Activated CD4-positive, alpha-beta T cell treated with anti-CD3 and anti-CD28 coated beads, Interleukin-10, Interleukin-2, amounts not matched to agents 100 ng/mL and 50 ng/mL, durations not matched to agents 16 hours and 8 hours (primary cell): ENCODE measurements at regions not wholly inside any gene's neighbourhood (a gene's known extent, or its start where the extent isn't known, plus 50 kb on each side); places are given as distances from the start of the nearest gene placed in this dataset.
A peak's percentile ranks its signal among the peaks of the same experiment; 100 is the strongest.

Experiments
- DNase-seq: peaks from one replicate; pipeline ENCODE4 v3.0.0-alpha.2; 2020

DNA sequence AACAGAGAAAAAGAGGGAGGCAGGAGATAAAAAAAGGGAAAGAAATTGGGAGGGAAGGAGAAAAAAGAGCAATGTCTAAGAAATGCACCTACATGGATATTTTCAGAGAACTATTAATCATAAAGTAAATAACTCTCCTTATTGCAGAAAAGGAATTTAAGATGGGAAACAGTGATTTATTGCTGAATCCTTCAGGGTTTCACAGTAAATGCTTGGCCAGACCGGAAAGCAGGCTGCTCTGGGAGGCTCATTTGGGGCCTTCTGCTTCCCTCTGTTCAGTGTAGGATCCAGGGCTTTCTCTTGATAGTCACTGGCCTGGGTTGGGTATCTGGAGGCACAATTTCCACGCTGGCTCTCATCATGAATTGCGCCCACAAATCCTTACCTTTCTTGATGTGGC lies 324.3 kb upstream of the SORL1-AS1 start:
- no peak for DNase-seq

DNA sequence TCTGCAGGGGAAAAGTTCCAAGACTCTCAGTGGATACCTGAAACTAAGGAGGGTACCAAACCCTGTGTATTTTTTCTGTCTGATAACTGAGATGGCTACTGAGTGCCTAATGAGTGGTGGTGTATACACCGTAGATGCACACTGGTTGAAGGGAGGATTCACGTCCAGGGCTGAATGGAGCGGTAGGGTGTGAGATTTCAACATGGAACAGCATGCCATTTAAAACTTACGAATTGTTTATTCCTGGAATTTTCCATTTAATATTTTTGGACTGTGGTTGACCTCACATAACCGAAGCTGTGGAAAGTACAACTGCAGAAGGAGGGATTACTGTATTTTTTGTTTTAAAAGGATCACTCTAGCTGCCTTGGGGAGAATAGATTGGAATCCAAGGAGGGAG lies 322.5 kb upstream of the SORL1-AS1 start:
- no peak for DNase-seq

DNA sequence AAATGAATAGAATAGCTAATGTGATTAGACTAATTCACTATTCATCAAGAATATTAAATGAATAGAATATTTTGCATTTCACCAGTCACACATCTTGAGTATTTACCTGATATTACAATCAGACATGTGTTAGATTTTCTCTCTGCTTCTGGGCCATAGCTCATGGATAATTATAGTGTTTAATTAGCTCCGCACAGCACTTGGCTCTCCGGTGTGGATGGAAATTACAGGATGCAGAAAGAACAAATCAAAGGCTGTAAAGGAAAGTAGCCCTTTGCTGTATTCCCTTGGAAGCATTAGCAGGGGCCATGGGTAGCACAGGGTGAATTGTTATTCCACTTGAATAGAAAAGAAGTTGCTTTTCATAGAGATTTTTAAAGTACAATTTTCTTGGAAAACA lies 320.3 kb upstream of the SORL1-AS1 start:
- no peak for DNase-seq

DNA sequence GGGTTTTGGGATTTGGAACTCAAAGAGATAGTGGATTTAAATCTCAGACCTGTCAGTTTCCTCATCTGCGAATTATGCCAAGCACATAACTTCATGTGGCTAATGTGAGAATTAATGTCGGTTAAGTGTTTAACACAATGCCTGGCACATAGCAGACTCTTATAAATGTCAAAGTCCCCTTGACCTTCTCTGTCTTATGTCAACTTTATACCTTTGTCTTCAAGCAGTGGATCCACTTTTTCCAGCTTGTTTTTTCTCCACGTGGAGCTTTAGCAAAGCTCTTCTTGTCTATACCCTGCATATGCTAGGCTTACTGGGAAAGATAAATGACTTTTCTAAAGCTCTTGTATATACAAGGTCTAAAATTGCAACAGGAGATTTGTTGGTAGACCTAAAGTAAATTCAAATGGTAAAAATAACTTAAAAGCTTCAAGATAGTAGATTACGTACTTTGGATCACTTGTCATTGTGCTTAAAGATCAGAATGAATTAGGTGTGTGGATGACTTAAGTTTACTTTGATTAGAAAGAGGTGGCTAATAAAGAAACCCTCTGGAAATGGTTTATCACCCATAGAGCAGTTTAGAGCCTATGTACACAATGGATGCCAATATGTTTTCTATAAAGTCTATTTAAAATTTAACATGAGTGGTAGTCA lies 318.3 kb upstream of the SORL1-AS1 start:
- no peak for DNase-seq

DNA sequence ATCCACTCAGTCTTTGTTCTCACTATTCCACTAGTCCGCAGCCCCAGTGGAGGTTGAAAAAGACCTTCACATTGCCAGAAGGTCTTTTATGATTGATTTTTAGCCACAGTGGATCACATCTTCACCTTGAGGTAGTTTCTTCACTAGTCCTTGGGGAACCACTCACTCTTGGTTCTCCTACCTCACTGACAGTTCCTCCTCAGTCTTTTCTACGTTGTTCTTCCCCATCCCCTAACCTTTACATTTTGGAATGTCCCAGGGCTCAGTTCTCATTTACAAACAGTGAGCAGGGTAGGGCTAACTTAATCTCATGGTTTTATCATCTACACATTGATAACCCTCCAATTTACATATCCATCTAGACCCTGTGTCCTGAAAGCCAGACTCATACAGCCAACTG lies 316.4 kb upstream of the SORL1-AS1 start:
- DNase-seq, result no peak

DNA sequence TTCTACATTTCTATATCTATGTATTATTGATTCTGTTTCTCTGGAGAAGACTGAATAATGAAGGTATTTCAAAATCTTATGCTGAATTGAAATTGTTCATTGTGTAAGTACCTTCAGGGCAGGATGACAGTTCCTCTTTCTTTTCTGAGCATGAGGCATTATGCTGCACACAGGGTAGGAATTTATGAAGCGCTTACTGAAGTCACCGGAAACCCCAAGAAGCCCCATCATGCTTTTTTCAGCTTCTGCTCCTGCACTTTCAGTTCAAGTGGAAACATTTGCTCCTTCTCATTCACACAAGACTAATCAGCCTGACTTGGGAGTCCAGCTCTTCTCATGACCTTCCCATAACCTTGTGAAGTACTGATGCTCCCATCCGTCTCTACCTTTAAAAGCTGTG lies 314.7 kb upstream of the SORL1-AS1 start:
- no peak for DNase-seq

DNA sequence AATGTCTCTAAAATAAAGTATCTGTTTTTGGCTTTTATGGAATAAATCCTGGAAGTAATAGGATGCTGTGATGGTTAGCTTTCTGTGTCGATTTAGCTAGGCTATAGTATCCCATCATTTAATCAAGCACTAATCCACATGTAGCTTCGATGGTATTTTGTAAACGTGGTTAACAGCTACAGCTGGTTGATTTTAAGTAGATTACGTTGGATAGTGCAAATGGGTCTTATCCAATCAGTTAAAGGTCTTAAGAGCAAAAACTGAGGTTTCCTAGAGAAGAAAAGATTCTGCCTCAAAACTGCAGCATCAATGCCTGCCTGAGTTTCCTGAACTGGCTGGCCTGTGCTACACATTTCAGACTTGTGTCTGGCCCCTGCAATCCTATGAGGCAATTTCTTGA lies 314.2 kb upstream of the SORL1-AS1 start:
- DNase-seq, result no peak

DNA sequence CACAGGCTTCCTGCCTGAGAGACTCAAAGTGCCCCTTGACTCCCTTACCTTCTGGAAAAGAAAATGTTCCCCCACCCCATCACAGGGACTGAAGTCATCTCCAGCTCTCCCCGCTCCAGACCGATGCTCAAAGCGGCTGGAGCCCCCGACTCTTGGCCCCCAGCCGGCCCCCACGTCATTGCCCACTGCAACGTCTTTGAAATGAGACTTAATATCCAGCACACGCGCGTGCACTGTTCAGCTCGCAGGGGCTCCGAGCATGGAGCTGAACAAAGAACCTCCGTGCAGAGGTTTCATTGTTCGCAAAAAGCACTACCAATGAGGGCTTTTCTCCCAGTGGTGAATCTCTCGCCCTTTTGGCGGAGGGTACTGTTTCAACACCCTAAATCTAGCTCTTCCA lies 313.4 kb upstream of the SORL1-AS1 start:
- no peak for DNase-seq

DNA sequence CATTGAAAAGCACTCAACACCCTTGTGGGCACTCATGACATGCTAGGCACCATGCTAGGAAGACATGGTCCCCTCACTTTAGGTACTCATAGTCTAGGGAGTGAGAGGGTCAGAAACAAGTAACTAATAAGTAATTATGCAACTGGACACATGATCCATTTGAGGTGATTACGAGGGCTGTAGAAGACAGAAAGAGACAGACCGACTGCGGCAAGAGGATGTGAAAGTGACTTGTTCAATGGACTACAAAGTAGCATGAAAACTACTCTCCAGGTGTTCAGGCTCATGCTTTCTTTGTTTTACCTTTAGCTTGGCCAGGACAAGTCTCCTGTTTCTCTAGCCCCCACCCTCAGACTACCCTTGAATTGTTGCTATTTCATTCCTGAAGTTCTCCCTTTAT lies 310.8 kb upstream of the SORL1-AS1 start:
- DNase-seq, result no peak

DNA sequence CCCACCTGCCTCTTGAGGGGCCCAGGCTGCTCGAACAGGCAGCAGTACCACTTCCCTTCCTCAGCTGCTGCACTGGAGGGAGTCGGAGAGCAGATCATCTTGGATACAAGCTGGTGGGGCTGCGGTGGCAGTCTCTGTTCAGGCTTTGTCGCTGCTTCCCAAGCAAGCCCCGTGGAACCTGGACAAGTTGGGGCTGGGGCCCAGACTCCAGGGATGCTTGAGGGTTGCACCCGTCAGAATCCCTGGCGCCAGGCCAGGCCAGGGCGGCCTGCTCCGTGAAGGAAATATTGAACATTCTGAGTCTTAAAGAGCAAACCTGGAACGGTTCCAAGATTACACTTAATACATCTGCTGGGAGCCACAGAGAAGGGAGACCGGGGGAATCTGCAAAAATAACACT lies 310.1 kb upstream of the SORL1-AS1 start:
- no peak for DNase-seq

DNA sequence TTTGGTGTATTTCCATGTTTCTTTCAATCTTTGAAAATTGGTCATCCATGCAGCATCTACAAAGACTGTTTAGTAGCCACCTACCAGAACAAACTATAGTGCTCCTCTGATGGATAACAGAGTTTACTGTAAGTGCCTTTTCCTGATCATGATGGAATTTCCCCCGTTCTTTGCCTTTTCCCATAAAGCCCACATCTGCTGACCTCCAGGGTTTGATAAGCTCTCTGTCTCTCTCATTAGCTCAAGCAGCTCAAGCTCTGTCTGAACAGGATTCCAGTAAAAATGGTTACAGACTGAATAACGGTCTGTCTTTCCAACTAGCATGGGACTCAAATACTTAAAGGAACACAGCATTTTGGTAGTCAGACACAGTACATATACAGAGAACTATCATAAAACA lies 308.4 kb upstream of the SORL1-AS1 start:
- DNase-seq, result no peak

DNA sequence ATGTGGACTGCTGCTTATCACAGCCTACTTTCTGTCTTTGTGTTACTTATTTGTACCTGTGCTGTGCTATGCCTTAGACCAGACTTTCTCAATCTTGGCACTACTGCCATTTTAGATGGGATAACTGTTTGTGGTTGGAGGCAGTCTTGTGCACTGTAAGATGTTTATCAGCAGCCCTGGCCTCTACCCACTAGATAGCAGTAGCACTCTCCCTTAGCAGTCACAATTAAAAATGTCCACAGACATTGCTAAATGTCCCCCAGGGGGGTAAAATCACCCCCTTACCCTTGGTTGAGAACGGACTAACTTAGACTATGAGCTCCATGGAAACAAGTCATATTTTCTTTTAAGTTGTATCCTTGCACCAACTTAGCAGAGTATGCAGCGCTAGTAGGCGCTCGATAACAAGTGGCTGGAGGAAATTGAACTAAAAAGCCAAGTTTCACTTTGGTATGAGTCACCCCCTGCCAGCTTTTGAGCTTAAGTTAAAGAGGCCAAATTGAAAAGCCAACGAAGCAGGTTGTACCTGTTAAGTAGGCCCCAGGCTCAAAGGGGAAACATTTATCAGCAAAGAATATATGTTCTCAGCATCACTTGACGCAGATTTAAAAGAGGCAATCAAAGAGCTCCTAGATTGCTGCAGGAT lies 304.8 kb upstream of the SORL1-AS1 start:
- DNase-seq, result peak; percentile 5

DNA sequence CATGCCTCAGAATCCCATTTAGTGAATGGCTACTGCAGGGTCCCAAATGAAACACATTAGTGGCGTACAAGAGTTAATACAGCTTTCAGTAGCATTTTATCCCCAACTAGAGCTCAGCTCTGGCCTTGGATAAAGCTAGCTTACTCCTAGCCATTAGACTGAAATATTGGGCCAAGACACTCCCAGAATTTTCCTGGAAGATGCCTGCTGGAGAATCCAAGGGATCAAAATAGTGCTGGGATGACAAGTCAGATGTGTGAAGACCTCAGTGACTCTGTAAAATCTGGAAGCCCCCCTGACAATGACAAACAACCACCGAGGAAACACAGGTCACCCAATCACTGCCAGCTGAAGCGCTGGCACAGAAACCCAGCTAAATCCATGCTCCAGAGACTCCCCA lies 303.1 kb upstream of the SORL1-AS1 start:
- no peak for DNase-seq

DNA sequence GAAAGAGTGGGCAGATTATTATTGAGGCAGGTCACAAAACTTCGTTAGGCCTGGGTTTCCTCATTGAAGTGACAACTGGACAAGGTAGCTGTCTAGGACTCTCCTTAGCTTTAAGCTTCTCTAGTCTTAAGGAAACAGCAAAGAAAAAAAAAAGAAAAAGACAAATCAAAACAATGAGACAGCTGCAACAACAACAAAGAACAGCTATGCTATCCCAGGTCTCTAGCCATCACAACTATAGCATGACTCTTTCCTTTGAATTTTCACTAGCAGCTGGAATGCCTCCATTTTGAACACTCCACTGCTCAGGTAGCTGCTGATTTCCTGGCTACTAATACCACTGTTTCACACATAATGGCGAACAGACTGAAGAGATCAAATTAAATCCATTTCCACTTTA lies 302.4 kb upstream of the SORL1-AS1 start:
- DNase-seq, result no peak

DNA sequence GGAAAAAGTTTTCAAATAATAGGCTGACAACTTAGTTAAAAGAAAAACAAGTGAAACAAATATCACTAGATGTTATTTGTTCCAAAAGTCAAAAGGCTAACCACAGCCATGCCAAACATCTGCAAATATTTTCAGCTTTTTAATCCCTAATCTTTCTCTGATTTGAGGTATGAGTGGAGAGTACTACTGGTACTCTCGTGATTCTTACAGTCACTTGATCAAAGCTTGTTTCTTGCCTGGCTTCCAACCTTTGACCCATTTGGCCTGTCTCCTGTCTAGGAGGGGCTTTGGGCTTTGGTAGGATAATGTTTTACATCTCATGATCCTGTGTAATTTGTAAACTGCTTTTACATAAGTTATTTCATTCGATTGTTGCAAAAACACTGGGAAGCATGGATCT lies 301.8 kb upstream of the SORL1-AS1 start:
- DNase-seq, result no peak

DNA sequence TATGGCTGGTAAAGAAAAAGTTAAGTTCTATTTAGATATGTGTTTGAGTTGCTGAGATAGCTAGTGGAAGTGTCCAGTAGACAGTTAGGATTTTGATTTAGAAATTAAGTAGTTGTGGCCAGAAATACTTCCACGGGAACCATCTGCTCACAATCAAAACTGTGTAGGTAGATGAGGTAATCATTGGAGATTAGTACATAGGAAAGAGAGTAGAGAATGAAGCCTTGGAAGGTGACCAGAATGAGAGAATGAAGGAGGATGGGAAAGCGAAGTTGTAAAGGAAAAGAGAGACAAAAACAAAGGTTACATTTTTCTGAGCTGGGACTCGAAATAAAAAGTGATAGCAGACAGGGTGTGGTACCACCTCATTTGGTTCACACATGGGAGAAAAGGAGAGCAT lies 296.9 kb upstream of the SORL1-AS1 start:
- DNase-seq, result no peak

DNA sequence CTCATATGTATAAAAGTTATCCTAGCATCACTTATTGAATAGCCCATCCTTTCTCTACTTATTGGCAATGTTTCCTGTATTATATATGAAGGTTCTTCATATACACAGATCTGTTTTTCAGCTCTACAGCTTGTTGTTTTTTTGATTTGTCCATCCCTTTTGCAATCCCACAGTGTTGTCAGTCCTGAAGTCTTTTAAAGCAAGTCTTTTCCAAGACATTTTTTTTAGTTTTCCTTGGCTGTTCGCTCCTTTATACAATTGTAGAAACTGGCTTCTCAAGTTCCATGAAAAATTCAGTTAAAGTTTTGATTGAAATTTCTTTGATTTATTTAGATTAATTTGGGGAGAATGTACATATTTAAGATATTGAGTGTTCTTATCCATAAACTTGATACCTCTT lies 295.3 kb upstream of the SORL1-AS1 start:
- DNase-seq, result no peak

DNA sequence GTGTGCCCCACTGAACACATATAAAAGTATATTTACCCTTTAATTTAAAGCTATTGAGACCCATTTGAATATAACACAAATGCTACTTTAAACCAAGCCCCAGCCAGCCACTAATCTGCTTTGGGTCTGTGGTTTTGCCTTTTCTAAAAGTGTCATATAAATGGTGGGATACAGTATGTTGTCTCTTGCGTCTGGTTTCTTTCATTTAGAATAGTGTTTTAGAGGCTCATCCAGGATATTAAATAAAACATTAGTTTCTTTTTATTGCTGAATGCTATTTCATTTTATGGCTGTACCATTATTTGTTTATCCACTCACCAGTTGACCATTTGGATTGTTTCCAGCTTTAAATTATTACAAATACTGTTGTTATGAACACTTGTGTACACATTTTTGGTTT lies 290.5 kb upstream of the SORL1-AS1 start:
- DNase-seq, result no peak

DNA sequence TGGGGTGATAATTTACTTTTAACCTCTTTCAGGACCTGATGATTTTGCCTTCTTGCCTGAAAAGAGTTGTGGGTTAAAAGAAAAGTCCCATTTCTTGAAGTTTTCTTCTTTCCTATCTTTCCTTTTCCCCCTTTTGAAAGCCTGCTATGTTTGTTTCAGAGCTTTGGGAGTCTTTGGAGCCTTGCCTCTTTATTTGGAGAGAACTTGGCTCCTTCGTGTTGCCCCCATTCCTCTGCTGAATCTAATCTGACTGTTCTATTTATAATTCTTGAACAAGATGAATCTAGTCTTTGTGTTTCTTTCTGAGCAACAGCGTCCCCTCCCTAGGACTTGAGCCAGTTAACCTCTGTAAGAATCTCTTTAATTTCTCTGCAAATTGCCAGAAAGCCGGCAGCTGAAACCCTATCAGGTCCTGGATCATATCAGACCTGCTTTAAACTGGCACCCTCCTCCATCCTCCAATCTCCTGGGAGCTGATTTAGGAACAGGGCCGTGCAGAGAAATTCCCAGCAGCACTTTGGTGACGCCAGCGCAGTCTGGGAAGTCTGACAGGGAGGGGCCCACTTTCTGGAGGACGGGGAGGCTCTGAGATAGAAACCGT lies 289.1 kb upstream of the SORL1-AS1 start:
- DNase-seq, result no peak

DNA sequence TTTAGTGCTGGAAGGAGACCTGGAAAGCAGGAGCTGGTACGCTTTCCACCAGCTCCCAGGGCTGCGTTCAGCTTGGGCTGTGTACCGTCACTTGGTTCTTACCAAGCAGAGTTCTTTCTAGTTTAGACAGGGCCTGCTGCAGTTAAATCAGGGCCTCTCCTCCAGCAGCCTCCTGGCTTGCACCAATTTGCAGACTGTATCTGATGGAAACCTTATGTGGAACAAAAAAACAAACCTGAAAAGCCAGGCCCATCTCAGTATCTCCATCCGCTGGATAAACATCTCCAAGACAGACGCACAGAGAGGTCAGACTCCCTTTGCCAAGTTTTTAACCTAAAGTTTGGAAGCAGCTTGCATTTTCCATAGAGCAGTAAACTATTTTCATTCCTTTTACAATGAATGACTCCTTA lies 288.6 kb upstream of the SORL1-AS1 start:
- no peak for DNase-seq

DNA sequence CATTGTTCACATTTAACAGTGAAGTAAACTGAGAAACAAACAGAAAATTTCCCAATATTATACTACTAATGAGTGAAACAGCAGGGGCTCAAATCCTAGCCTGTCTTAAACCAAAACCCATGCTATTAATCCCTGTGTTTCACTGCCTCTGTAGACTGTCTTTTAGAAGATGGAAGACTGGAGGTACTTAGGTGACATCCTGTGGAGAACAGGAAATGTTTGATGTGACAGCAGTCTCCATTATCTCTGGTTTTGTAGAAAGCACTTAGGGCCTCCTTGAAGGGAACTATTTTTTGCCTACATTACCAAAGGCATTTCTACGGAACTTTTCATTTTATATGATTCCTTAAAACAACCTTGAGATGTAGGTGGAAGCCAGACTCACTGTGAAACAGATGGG lies 288.1 kb upstream of the SORL1-AS1 start:
- DNase-seq, result no peak

DNA sequence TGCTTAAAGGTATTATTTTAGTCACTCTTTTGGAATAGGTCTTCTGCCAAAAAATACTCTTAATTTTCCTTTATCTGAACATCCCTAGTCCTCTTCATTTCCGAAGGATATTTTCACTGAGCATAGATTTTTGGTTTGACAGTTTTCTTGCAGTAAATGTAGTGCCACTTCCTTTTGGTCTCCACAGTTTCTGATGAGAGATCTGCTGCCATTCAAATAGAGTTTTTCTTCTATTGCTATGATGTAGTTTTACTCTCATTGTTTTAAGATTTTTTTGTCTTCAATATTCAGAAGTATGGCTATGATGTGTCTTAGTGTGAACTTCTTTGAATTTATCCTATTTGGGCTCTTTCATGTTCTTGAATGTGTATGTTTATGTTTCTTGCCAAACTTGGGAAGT lies 281.1 kb upstream of the SORL1-AS1 start:
- DNase-seq, result no peak

DNA sequence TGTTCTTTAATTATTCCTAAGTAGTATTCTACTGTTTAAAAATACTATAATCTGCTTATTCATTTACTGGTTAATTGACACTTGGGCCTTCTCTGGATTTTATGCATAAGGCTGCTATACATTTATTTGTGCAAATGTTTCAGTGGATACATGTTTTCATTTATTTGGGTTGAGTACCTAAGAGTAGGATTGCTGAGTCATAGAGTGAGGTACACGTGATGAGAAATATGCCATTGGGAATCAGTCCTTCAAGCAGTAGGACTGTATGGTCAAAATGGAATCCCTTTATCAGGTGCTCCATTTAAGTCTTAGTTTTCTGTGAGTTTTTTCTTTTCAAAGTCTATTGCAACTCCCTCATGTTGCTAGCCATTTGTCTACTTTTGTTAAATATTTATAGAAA lies 275.2 kb upstream of the SORL1-AS1 start:
- no peak for DNase-seq

DNA sequence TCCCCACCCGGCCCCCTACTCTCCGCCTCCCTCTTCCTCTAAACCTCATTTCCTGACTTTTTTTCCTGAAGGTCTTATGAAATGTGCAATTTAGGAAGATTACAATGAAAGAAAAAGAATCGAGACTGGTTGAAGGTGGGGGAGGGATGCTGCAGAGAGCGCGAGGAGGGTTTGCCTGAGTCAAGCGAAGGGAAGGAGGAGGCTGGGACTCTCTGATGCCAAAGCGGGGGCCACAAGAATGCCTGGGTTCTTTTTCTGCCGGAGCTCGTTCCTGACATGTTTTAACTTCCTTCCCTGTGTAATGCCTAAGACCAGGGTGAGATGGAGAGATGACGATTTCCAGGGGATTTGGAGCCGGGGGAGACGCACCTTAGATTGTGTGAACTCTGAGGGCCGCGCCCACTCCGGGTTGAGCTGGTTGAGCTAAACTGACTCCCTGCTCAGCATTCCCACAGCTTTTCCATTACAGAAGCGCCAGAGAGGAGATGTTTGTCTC lies 270.5 kb upstream of the SORL1-AS1 start:
- no peak for DNase-seq
